OCI-LY1 (cell line): ENCODE measurements at regions not wholly inside any gene's neighbourhood (a gene's known extent, or its start where the extent isn't known, plus 50 kb on each side); places are given as distances from the start of the nearest gene placed in this dataset.

Experiments
- H2AFZ ChIP-seq: fragments of 200-600 bp; sonication (generic), shearing (Covaris generic); 2 replicates; pipeline ENCODE4 v1.6.0; 2014; ENCODE audit warnings: antibody characterized with exemption, mild to moderate bottlenecking, low read length
- H3F3A ChIP-seq: fragments of 200-600 bp; sonication (generic), shearing (Covaris generic); 2 replicates; pipeline ENCODE4 v1.6.0; 2014; ENCODE audit warnings: mild to moderate bottlenecking, antibody characterized with exemption, low read length, moderate library complexity; ENCODE audit not compliant: insufficient read depth
- H3K27ac ChIP-seq: fragments of 200-600 bp; sonication (generic); 2 replicates; pipeline ENCODE4 v1.5.1; 2014; ENCODE audit warnings: low read length, mixed run types, mild to moderate bottlenecking, low read depth; ENCODE audit not compliant: poor library complexity, severe bottlenecking
- H3K27me3 ChIP-seq: fragments of 200-600 bp; sonication (generic); 2 replicates; pipeline ENCODE4 v1.6.0; 2014; ENCODE audit warnings: antibody characterized with exemption, mild to moderate bottlenecking, low read length, moderate library complexity; ENCODE audit not compliant: insufficient read depth
- H3K36me3 ChIP-seq: fragments of 200-600 bp; sonication (generic); 2 replicates; pipeline ENCODE4 v1.6.1; 2014; ENCODE audit warnings: mild to moderate bottlenecking, antibody characterized with exemption, low read length, moderate library complexity, mixed read lengths; ENCODE audit not compliant: insufficient read depth
- H3K4me1 ChIP-seq: fragments of 200-600 bp; sonication (generic); 2 replicates; pipeline ENCODE4 v1.5.1; 2014; ENCODE audit warnings: mild to moderate bottlenecking, low read length, moderate library complexity; ENCODE audit not compliant: insufficient read depth, severe bottlenecking
- H3K4me2 ChIP-seq: fragments of 200-600 bp; sonication (generic), shearing (Covaris generic); 2 replicates; pipeline ENCODE4 v1.6.1; 2014; ENCODE audit warnings: low read length
- H3K4me3 ChIP-seq: fragments of 200-600 bp; sonication (generic); 2 replicates; pipeline ENCODE4 v1.5.1; 2014; ENCODE audit warnings: low read length, low read depth, mild to moderate bottlenecking, mixed read lengths; ENCODE audit not compliant: poor library complexity, severe bottlenecking
- H3K79me2 ChIP-seq: fragments of 200-600 bp; shearing (Covaris generic); 2 replicates; pipeline ENCODE4 v1.6.1; 2016; ENCODE audit warnings: mixed run types, low read length, mixed read lengths; ENCODE audit not compliant: insufficient read depth
- H3K9ac ChIP-seq: fragments of 200-600 bp; sonication (generic), shearing (Covaris generic); 2 replicates; pipeline ENCODE4 v1.6.1; 2014; ENCODE audit warnings: mild to moderate bottlenecking, low read length, mixed read lengths
- H3K9me2 ChIP-seq: fragments of 200-600 bp; sonication (generic), shearing (Covaris generic); 2 replicates; pipeline ENCODE4 v1.6.1; 2014; ENCODE audit warnings: low read depth, mild to moderate bottlenecking, low read length, mixed read lengths
- H3K9me3 ChIP-seq: fragments of 200-600 bp; shearing (Covaris generic); 2 replicates; pipeline ENCODE4 v1.6.1; 2014; ENCODE audit warnings: low read length, mixed read lengths
- H4K20me1 ChIP-seq: fragments of 200-600 bp; sonication (generic), shearing (Covaris generic); 2 replicates; pipeline ENCODE4 v1.6.0; 2016; ENCODE audit warnings: mild to moderate bottlenecking, low read length; ENCODE audit not compliant: insufficient read depth
- EZH2 ChIP-seq: fragments of 200-600 bp; sonication (generic), shearing (Covaris generic); IDR thresholded peaks from 2 replicates; pipeline ENCODE4 v1.8.0; 2017; ENCODE audit warnings: borderline replicate concordance, mixed run types, mild to moderate bottlenecking, antibody characterized with exemption, low read length, moderate library complexity, mixed read lengths
- TF ChIP-seq, protein P1 (sequence below): fragments of 200-600 bp; sonication (generic), shearing (Covaris generic); IDR thresholded peaks from 2 replicates; pipeline ENCODE4 v1.5.1; 2017; ENCODE audit warnings: mild to moderate bottlenecking, antibody characterized with exemption, low read length, moderate library complexity, mixed read lengths

- Histone ChIP-seq H3K4me2 (no peak overlapping the region), H3K4me3 (no peak overlapping the region), H3K27ac (no peak overlapping the region), H3K9ac (no peak overlapping the region), H3F3A (no peaks in the 10 kb centered on the region), H2AFZ (no peak overlapping the region), H3K36me3 (no peaks in the 10 kb centered on the region), H3K79me2 (no peaks in the 10 kb centered on the region), H4K20me1 (no peaks in the 10 kb centered on the region), H3K27me3 (no peaks in the 10 kb centered on the region), H3K9me3 (no peaks in the 10 kb centered on the region), H3K4me1 (no peaks in the 10 kb centered on the region), H3K9me2 (no peaks in the 10 kb centered on the region)
- TF ChIP-seq, protein P1, sequence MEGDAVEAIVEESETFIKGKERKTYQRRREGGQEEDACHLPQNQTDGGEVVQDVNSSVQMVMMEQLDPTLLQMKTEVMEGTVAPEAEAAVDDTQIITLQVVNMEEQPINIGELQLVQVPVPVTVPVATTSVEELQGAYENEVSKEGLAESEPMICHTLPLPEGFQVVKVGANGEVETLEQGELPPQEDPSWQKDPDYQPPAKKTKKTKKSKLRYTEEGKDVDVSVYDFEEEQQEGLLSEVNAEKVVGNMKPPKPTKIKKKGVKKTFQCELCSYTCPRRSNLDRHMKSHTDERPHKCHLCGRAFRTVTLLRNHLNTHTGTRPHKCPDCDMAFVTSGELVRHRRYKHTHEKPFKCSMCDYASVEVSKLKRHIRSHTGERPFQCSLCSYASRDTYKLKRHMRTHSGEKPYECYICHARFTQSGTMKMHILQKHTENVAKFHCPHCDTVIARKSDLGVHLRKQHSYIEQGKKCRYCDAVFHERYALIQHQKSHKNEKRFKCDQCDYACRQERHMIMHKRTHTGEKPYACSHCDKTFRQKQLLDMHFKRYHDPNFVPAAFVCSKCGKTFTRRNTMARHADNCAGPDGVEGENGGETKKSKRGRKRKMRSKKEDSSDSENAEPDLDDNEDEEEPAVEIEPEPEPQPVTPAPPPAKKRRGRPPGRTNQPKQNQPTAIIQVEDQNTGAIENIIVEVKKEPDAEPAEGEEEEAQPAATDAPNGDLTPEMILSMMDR, result no peak
- no peak for TF ChIP-seq EZH2
Measured at GRCh38 chr4:189505380-189505779, 435.3 kb upstream of the FRG1 start.

- no peak for TF ChIP-seq EZH2
- TF ChIP-seq, protein P1, result no peak
- no peaks in the 10 kb centered on the region for H3K9me2 ChIP-seq
Measured at GRCh38 chr4:189506080-189506479, 434.6 kb upstream of the FRG1 start.

DNA sequence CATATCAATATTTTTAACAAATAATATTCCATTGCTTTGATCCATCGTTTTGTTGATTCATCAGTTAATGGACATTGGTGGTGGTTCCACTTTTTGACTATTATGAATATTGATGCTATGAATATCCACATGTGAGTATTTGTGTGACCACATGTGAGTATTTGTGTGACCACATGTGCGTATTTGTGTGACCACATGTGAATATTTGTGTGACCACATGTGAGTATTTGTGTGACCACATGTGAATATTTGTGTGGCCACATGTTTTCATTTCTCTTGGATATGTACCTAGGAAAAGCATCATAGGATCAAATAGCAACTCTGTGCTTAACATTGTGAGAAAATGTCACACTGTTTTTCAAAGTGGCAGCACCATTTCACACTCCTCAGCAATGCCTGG, 433.6 kb upstream of the FRG1 start:
- no peak overlapping the region for H3K27ac ChIP-seq
- no peaks in the 10 kb centered on the region for H3K27me3 ChIP-seq
- TF ChIP-seq EZH2, result no peak
- TF ChIP-seq, protein P1, result no peak
- H3K9me2 ChIP-seq, result no peaks in the 10 kb centered on the region
- H3K9me3 ChIP-seq, result no peaks in the 10 kb centered on the region
- no peak overlapping the region for H3K9ac ChIP-seq
- no peaks in the 10 kb centered on the region for H3K4me1 ChIP-seq
- H2AFZ ChIP-seq, result no peak overlapping the region
- no peaks in the 10 kb centered on the region for H3K36me3 ChIP-seq
- no peak overlapping the region for H3K4me3 ChIP-seq
- H3F3A ChIP-seq, result no peaks in the 10 kb centered on the region
- no peaks in the 10 kb centered on the region for H4K20me1 ChIP-seq
- no peak overlapping the region for H3K4me2 ChIP-seq
- no peaks in the 10 kb centered on the region for H3K79me2 ChIP-seq

More at GRCh38 chr4:189506080-189506479, 434.6 kb upstream of the FRG1 start:
- Histone ChIP-seq H3K4me3 (no peak overlapping the region), H2AFZ (no peak overlapping the region), H3K4me1 (no peaks in the 10 kb centered on the region), H3K36me3 (no peaks in the 10 kb centered on the region), H3K9me3 (no peaks in the 10 kb centered on the region), H3K9ac (no peak overlapping the region), H3K4me2 (no peak overlapping the region), H4K20me1 (no peaks in the 10 kb centered on the region), H3K27ac (no peak overlapping the region), H3K79me2 (no peaks in the 10 kb centered on the region), H3F3A (no peaks in the 10 kb centered on the region), H3K27me3 (no peaks in the 10 kb centered on the region)
